Common myeloid progenitor, CD34-positive (primary cell): ENCODE measurements at regions not wholly inside any gene's neighbourhood (a gene's known extent, or its start where the extent isn't known, plus 50 kb on each side); places are given as distances from the start of the nearest gene placed in this dataset.

Source experiments
- CTCF ChIA-PET: fragments of 350-600 bp; sonication (Branson Sonifier 250); formaldehyde crosslinking; loops from one replicate; lab custom pipeline; 2021; ENCODE audit warnings: antibody characterized with exemption; lab: Charles Lee
- POLR2A ChIA-PET: fragments of 350-600 bp; sonication (Branson Sonifier 250); formaldehyde crosslinking; loops from one replicate; lab custom pipeline; 2021; ENCODE audit warnings: antibody characterized with exemption; lab: Charles Lee
- DNase-seq, 3 donors: peaks; one replicate each; pipeline versions ENCODE4 v3.0.0 to v3.0.0-alpha.2; 2013
- H3K27ac ChIP-seq, 2 experiments: 1 replicate in 1 of 2; 2 replicates in 1 of 2; pipeline ENCODE4 v1.7.0; 2013; ENCODE audit warnings: inconsistent platforms in 2 of 2, low read length in 2 of 2, mild to moderate bottlenecking in 2 of 2, low read depth in 1 of 2, moderate library complexity in 1 of 2; ENCODE audit not compliant: severe bottlenecking in 2 of 2, insufficient read depth in 1 of 2, poor library complexity in 1 of 2
- H3K27me3 ChIP-seq, 5 experiments: replicated peaks in 2 of 5; 1 replicate in 3 of 5; 2 replicates in 2 of 5; pipeline versions ENCODE4 v1.6.1 to v1.7.0; 2013; ENCODE audit warnings: low read length in 4 of 5, mild to moderate bottlenecking in 2 of 5, moderate library complexity in 2 of 5, inconsistent platforms in 1 of 5; ENCODE audit not compliant: insufficient read depth in 5 of 5, control insufficient read depth in 4 of 5
- H3K36me3 ChIP-seq, 4 experiments: 1 replicate in 2 of 4; 2 replicates in 2 of 4; pipeline versions ENCODE4 v1.6.1 to v1.7.0; 2013; ENCODE audit warnings: low read length in 3 of 4, control low read depth in 1 of 4, mild to moderate bottlenecking in 1 of 4; ENCODE audit not compliant: control insufficient read depth in 4 of 4, insufficient read depth in 4 of 4
- H3K4me1 ChIP-seq, 4 experiments: 1 replicate in 3 of 4; 2 replicates in 1 of 4; pipeline versions ENCODE4 v1.6.1 to v1.7.1; 2013; ENCODE audit warnings: low read length in 3 of 4, mild to moderate bottlenecking in 3 of 4, control low read depth in 1 of 4, inconsistent platforms in 1 of 4, moderate library complexity in 1 of 4; ENCODE audit not compliant: control insufficient read depth in 4 of 4, insufficient read depth in 4 of 4; ENCODE audit errors: control extremely low read depth in 1 of 4
- H3K4me3 ChIP-seq, 7 experiments: 1 replicate in 4 of 7; 2 replicates in 3 of 7; pipeline versions ENCODE4 v1.5.1 to v1.7.0; 2013; ENCODE audit warnings: mild to moderate bottlenecking in 7 of 7, low read length in 6 of 7, moderate library complexity in 6 of 7, inconsistent platforms in 2 of 7, low read depth in 2 of 7, control low read depth in 1 of 7; ENCODE audit not compliant: insufficient read depth in 4 of 7, control insufficient read depth in 1 of 7; ENCODE audit errors: extremely low read depth in 1 of 7
- H3K9me3 ChIP-seq, 5 experiments: 1 replicate in 4 of 5; 2 replicates in 1 of 5; pipeline versions ENCODE4 v1.6.1 to v1.7.1; 2013; ENCODE audit warnings: low read length in 4 of 5, mild to moderate bottlenecking in 2 of 5, inconsistent platforms in 1 of 5, low read depth in 1 of 5, moderate library complexity in 1 of 5; ENCODE audit not compliant: control insufficient read depth in 4 of 5, insufficient read depth in 2 of 5; ENCODE audit errors: control extremely low read depth in 1 of 5
- WGBS: methylation state at CpG from one replicate; pipeline ENCODE4 v1.1.5; 2013; ENCODE audit not compliant: insufficient coverage; 5-methylcytosine and 5-hydroxymethylcytosine counted together

GRCh38 chr5:73312872-73313510, 135.6 kb downstream of the FOXD1 start:
- H3K4me1 ChIP-seq, result peaks cover 0 to 10% (median 5%) of the 10 kb centered on the region in 4 experiments
- 66% methylated on average over 2 of the region's 3 CpGs for WGBS
- DNase-seq, result no peak
- H3K27me3 ChIP-seq, result peaks cover 28 to 95% (median 70%) of the 10 kb centered on the region in 5 experiments
- H3K4me3 ChIP-seq, result no peak overlapping the region
- no peak overlapping the region for H3K27ac ChIP-seq
- ChIA-PET POLR2A (no interaction called here), CTCF (interaction anchor here (0.6 to 1.9 kb wide), 3 partner anchors 9 to 138 kb away, joined by 3 to 4 read pairs (median 3); no protein-coding TSS in a partner anchor)
- H3K9me3 ChIP-seq, result no peaks in the 10 kb centered on the region
- no peaks in the 10 kb centered on the region for H3K36me3 ChIP-seq

GRCh38 chr5:73312146-73312871, 136.3 kb downstream of the FOXD1 start:
- no peaks in the 10 kb centered on the region for H3K9me3 ChIP-seq
- H3K27ac ChIP-seq, result no peak overlapping the region
- no peaks in the 10 kb centered on the region for H3K36me3 ChIP-seq
- H3K4me3 ChIP-seq, result no peak overlapping the region
- POLR2A ChIA-PET, result no interaction called here
- H3K4me1 ChIP-seq, result peaks cover 0 to 10% (median 5%) of the 10 kb centered on the region in 4 experiments
- CTCF ChIA-PET, result interaction anchor here (0.6 to 1.2 kb wide), 3 partner anchors 8 to 139 kb away, joined by 3 read pairs; no protein-coding TSS in a partner anchor
- peak; percentile 77 to 88 (median 86) for DNase-seq
- peaks cover 28 to 96% (median 65%) of the 10 kb centered on the region in 5 experiments for H3K27me3 ChIP-seq
- 5% methylated on average over 5 of the region's 13 CpGs for WGBS

DNA sequence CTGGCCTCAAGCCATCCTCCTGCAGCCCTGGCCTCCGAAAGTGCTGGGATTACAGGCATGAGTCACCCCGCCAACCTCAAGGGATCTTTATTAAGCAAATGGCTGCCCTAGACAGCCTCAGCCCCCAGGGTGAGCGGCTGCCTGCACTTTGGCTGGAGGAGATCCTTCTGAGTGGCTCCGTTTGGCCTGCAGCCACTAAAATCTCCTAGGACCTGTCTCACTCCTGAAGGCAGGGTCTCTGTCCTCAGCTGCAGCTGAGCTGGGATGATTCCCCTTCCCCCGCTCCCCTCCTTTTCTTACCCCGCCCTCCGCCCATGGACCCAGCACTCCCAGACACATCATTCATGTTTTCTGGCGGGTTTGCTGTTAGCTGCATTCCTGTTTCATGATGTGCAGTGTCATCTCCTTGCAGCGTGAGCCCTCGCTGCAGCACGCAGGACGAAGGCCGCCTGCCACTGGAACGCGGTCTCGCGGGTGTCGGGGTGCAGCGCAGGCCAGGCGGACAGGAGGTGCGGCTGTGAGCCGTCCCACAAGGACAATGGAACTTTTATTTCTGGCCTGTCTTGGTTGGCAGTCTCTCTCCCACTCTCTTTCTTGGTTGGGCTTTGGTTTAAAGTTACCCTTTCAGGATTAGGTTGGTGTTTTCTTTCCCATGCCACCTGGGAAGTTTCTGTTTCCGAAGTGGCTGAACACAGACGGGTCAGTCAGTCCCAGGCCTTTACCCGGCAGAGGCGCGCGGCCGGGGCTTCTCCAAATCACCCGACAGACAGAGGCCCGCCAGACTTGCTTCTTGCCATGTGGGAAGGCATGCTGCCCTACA, 137.1 kb downstream of the FOXD1 start:
- Histone ChIP-seq H3K4me3 (no peak overlapping the region), H3K9me3 (no peaks in the 10 kb centered on the region), H3K27me3 (peaks cover 27 to 97% (median 65%) of the 10 kb centered on the region in 5 experiments), H3K4me1 (peaks cover 0 to 10% (median 5%) of the 10 kb centered on the region in 4 experiments), H3K36me3 (no peaks in the 10 kb centered on the region), H3K27ac (no peak overlapping the region)
- WGBS, result 21% methylated on average over 16 of the region's 31 CpGs
- ChIA-PET POLR2A (no interaction called here), CTCF (interaction anchor here (0.9 to 1.3 kb wide), 3 partner anchors 8 to 105 kb away, joined by 3 read pairs; no protein-coding TSS in a partner anchor)
- no peak for DNase-seq

DNA sequence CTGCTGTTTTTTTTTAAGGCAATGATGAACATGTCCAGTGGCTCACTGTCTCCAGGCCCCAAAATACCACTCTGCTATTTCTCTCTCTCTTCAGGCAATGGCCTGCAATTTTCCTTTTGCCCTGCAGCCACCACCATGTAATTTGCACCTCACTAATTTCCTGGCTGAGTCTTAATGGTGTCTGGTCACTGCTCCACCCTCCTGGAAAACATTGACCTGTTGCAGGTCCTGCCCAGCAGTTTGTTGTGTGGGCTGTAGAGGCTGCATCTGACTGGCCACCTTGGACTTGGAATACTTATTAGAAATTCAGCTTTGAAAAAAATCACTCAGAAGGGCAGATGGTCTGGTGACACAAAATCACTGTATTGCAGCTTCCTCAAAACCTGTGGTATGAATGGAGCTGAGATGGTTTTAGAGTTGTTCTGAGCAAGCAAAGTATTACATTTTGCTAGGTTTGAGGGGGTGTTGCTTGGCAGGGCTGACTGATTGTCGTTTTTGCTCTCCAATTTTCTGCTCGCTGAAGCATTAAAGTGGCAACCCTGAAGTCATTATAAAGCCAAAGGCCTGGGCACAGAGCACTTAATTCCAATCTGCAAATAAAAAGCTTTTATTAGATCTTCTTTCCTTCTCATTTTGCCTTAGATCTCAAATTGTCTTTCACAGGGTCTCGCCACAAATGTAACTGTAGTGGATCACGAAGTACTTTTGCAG, 134.8 kb downstream of the TMEM174 start:
- 70% methylated on average over 2 of the region's 4 CpGs for WGBS
- POLR2A ChIA-PET, result no interaction called here
- H3K4me1 ChIP-seq, result peaks cover 0 to 17% (median 7%) of the 10 kb centered on the region in 4 experiments
- peaks cover 33 to 100% (median 74%) of the 10 kb centered on the region in 5 experiments for H3K27me3 ChIP-seq
- no peak overlapping the region for H3K4me3 ChIP-seq
- CTCF ChIA-PET, result interaction anchor here (0.8 kb wide), 1 partner anchor 142 kb away, joined by 3 read pairs; no protein-coding TSS in a partner anchor
- no peaks in the 10 kb centered on the region for H3K36me3 ChIP-seq
- peaks cover 0 to 4% (median 2%) of the 10 kb centered on the region in 5 experiments for H3K9me3 ChIP-seq
- DNase-seq, result no peak
- H3K27ac ChIP-seq, result no peak overlapping the region

DNA sequence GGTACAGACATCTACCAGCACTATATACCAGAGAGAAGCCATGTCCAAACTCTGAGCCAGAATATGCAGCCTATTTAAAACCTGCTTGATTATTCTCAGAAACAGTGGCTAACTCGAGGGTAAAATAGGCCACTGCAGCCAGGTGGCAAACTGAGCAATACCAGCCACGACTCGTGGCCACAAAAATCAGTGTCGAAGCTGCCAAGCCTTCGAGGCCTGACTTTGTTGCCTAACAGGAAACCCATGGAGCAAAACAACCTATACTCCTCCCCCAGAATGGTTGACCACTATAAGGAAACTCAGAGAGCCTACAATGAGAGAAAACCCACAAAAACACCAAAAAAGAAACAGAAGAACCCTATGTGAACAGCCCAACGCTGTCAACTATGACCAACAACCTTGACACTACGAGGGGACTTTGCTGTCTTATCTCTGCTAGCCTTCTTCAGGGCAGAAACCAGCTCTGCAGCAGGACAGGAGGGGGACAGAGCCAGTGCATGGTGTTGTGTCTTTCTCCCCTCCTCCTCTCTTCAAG, 133.8 kb downstream of the TMEM174 start:
- Histone ChIP-seq H3K9me3 (peaks cover 0 to 6% (median 3%) of the 10 kb centered on the region in 5 experiments), H3K27ac (no peak overlapping the region), H3K4me3 (no peak overlapping the region), H3K4me1 (peaks cover 0 to 11% (median 4%) of the 10 kb centered on the region in 4 experiments), H3K27me3 (peaks cover 42 to 100% (median 74%) of the 10 kb centered on the region in 5 experiments), H3K36me3 (no peaks in the 10 kb centered on the region)
- ChIA-PET CTCF (interaction anchor here (0.8 kb wide), 1 partner anchor 143 kb away, joined by 3 read pairs; no protein-coding TSS in a partner anchor), POLR2A (no interaction called here)
- WGBS, result 60% methylated on average over 5 of the region's 7 CpGs
- DNase-seq, result no peak

DNA sequence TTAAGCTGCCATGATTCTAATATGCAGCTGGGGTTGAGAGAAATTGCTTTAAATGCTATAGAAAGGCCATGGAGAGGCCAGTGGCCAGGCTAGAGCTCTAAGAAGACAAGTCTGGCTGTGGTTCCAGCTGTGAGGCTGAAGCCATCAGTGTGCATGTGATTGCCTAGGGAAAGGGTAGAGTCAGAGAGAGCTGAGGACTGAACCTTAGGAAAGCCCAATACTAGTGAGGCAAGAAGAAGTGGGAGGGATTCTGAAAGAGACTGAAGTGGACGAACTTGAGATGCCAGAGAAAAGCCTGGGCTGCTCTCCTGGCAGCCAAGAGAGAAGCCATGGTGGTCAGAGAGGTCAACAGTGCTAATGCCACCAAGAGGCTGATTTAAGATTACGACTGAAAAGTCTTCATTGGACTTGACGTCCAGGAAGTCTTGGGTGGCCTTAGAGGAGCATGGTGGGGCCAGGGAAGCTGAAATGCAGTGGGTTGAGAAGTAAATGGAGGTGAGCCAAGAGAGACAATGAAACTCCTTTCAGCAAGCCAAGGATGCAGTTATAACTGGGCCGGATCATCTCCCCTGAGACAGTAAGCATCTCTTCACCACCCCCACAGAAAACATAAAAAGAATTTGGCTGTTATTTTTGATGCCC, 133.2 kb downstream of the TMEM174 start:
- POLR2A ChIA-PET, result no interaction called here
- 78% methylated on average over 3 of the region's 4 CpGs for WGBS
- Histone ChIP-seq H3K4me1 (peaks cover 0 to 7% (median 2%) of the 10 kb centered on the region in 4 experiments), H3K36me3 (no peaks in the 10 kb centered on the region), H3K27me3 (peaks cover 42 to 100% (median 74%) of the 10 kb centered on the region in 5 experiments), H3K27ac (no peak overlapping the region), H3K9me3 (peaks cover 0 to 6% (median 3%) of the 10 kb centered on the region in 5 experiments), H3K4me3 (no peak overlapping the region)
- DNase-seq, result no peak
- CTCF ChIA-PET, result no interaction called here
